Transverse colon (tissue), 4 donors: ENCODE measurements at regions not wholly inside any gene's neighbourhood (a gene's known extent, or its start where the extent isn't known, plus 50 kb on each side); places are given as distances from the start of the nearest gene placed in this dataset.

Experiments
- CTCF ChIP-seq, 5 experiments: fragments of 200-600 bp in 3 of 5; fragments of 450-650 bp in 2 of 5; sonication (generic) in 3 of 5; IDR thresholded peaks; 1 replicate in 2 of 5; 2 replicates in 3 of 5; pipeline ENCODE4 v1.5.1; 2016 to 2017; ENCODE audit warnings: antibody characterized with exemption in 5 of 5, inconsistent platforms in 3 of 5, mild to moderate bottlenecking in 2 of 5, moderate library complexity in 1 of 5
- POLR2A ChIP-seq: fragments of 450-650 bp; IDR thresholded peaks from one replicate; pipeline ENCODE4 v1.6.1; 2016; ENCODE audit warnings: antibody characterized with exemption, mild to moderate bottlenecking, moderate library complexity
- POLR2AphosphoS5 ChIP-seq, 3 donors: sonication (generic); formaldehyde crosslinking; IDR thresholded peaks; one replicate each; pipeline ENCODE4 v1.6.1; 2016; ENCODE audit warnings: antibody characterized with exemption in 3 of 3

DNA sequence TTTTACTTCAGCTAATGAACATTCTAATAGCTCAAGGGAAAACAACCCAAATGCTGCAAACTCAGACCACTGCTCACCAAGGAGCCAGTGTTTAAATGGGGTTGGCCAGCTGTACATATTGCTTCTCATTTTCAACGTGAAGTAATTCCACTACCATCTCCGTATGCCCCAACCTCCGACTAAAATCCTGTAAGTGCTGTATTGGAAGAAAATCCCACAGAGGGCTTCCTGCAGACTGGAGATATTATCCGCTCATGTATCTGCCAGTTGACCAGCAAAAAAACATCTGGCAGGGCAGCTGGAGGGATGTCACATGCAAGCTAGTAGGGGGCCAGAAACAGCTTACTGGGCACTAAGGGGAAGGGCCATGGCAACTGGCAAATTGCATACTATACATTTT is 485.0 kb downstream of the SNAPC1 start:
- TF ChIP-seq POLR2AphosphoS5 (IDR thresholded peaks at IDR 0.05), result no peak
- TF ChIP-seq POLR2A, result no peak
- no peak for TF ChIP-seq CTCF (IDR thresholded peaks at IDR 0.05)
